NCI-H1092 (cell line): ENCODE measurements at regions not wholly inside any gene's neighbourhood (a gene's known extent, or its start where the extent isn't known, plus 50 kb on each side); places are given as distances from the start of the nearest gene placed in this dataset.
A peak's percentile ranks its signal among the peaks of the same experiment; 100 is the strongest.

Experiments
- DNase-seq: peaks from one replicate; lab custom pipeline; 2025; lab: John Stamatoyannopoulos, UW

DNA sequence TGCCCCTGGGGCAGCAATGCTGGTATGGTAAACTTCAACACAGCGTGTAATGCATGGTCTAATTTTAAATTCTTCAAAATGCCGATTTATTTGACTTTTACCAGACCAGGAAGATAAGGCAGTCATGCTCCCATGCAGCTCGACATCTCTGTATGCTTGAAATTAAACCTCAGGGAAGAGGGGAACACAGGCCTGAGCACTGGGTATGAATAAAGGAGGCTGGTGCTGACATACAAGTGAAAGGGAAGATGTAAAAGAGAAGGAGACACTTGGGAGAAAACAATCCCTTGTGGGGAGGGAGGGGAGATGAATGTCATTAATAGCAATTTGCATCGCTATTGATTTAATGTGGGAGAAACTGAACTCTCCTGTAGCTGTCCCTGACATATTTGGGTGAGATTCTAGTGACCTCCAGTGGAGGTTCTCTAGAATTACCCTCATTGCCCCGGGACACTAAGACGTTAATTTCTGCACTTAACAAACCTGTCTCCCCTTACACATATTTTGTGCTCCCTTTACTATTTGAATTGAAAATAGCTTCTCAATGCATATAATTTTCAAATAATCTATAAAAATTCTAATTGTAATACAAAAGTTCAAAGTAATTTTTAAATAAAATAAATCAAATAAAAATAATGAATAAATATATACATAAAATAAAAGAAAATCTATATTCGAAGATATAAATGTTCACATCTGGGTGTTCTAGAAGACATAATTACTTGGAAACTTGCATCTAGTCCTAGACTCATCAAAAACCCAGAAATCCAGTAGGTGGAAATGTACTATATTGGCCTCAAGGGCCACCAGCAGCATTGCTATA is 283.1 kb downstream of the LMX1A start:
- peak; percentile 22 for DNase-seq

DNA sequence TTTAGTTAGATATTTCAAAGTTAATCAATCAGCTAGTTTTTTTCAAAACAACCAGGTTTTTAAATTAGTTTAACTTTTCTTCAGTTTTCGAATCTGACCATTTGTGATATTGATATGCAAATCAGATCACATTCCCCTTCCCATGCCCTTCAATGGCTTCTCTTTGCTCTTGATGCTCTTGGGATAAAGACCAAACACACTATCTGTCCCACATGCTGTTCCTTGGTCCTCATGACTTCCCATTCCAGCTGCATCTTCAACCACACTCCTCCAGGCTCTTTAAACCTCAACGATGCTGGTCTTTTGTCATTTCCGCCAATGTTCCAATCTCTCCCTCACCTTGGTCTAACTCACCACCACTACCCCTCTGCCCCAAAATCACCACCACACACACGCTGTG is 285.8 kb downstream of the LMX1A start:
- no peak for DNase-seq

DNA sequence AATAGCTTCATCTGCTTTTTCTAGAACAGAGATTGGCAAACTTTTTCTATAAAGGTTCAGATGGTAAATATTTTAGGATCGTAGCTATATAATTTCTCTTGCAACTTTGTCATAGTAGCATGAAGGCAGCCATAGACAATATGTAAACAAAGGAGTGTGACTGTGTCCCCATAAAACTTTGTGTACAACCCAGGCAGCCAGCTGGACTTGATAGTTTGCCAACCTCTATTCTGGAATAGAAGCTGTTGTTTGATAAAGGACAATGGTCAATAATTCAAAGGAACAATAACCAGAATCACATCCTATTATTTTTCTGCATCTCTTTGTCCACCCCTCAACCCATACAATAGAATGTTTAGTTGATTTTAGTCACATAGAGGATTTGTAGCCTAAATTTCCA is 286.7 kb downstream of the LMX1A start:
- DNase-seq: peak; percentile 33

DNA sequence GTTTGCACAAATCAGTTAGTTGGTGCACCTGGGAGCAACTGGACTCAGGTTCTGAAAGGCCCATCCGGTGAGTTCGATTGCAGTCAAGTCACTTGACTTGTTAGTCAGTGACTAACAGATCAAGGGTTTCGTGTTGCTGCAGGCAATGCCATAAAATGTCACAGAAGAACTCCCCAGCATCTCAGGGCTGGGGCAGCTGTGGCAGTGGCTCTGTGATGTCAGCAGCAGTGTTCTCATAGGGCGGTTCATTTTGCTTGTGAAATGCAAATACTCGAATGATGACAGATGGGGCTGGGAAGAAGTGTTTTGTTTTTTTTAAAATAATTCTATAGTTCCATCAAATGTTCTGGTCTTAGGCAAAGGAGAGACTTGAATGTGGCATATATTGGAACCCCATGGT is 287.8 kb downstream of the LMX1A start:
- DNase-seq: no peak

DNA sequence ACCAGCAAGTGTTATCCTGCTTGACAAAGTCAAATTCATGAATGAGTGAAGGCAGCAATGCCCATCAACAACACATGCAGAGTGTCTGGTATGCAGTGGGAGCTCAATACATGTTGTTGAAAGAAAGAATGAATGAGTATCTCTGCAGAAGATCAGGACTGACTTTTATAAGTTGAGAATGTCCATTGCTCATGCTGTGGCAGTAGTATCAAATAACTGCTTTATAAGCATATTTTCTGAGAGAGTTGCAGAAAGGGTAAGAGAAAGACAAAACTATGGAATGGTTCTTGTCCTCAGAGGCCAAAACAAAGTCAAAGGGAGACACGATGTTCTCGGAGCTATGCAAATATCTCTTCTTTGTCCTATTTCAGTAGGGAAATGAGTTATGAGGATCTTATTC is 288.7 kb downstream of the LMX1A start:
- DNase-seq: no peak

DNA sequence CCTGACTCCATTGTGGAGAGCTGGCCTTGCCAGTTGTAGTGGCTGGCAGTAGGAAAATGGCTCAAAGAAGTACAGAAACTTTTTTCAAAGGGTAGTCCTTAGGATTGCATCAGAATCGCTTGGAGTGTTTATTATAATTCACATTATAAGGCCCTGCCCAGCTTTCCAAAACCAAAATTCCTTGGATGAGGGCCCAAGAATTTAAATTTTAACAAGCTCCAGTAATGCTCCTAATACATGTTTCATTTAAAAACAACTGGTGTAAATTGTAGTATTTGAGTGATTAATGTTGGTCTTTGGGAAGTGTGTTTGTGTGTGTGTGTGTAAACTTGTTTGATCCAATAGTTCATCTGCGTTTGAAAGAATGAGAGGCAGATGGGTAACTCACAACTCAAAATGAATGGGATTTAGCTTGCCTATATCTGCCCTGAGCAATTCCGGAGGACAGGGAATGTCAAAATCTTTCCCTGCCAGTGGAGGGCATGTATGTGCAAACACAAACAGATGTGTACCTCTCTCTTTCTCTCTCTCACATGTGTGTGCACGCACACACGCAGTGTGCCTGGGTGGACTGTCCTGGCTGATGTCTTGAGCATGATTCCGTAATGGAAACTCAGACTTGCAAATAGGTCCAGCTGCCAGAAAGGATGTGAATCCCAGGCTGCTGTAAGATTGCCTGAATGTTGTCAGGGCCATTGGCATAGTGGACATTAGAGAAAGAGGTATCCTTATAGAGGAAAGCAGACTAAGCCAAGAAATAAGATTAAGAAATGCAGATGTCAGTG is 293.1 kb downstream of the LMX1A start:
- no peak for DNase-seq

DNA sequence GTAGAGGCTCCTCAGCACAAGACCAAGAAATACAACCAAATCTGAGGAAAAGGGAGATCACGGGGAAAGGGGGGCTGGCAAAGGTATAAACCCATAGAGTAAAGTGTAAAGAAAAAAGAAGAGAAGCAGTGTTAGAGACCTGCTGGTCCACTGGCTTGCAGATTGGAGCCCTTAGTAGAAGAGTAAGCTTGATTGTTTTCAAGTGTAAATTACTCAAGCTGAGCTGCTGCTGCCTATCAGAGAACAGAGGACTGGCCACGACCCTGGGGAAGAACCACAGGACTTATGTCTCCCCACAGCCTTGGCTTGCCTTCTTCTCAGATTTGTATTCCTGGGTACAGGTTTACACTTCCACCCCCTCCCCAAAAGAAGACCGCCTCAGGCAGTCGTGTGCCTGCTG is 294.2 kb downstream of the LMX1A start:
- no peak for DNase-seq

DNA sequence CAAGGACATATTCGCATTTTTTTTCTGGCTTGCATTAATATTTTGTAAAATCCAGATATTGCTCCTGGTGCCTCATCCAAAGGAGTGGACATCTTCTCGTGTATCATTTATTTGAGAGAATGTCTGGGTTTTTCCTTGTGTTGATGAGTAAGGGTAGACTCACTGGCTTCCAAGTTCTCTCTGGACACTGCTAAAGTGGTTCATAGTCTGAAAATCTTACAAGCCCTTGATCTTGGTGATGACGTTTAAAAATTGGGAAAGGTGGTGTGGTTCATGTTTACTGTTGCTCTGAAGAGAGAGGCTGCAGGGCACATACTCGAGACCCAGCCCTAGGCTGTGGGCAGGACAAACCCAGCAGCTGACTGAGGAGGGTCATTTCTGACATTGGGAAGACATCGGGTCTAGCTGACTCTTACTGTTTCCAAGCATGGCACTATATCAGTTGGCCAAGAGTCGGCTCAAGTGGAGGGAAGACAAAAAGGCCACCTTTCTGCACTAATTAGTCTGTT is 296.2 kb downstream of the LMX1A start:
- DNase-seq: no peak

DNA sequence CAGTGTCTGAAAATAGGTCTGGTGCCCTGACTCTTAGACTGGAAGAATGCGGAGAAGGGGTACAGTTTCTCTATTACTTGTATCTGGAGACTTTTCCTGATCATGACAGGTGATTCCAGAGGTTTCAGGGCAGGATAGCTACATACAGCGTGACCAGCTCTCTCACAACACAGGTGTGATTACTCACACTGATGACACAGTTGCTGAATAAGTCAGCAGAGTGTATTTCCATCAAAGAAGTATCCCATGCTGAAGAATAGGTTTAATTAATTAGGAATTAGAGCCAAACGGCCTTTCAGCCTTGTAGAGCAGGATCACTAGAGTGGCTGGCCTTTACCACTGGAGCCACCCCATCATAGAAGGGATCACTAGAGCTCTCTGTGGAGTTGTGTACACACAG is 298.6 kb downstream of the LMX1A start:
- no peak for DNase-seq

DNA sequence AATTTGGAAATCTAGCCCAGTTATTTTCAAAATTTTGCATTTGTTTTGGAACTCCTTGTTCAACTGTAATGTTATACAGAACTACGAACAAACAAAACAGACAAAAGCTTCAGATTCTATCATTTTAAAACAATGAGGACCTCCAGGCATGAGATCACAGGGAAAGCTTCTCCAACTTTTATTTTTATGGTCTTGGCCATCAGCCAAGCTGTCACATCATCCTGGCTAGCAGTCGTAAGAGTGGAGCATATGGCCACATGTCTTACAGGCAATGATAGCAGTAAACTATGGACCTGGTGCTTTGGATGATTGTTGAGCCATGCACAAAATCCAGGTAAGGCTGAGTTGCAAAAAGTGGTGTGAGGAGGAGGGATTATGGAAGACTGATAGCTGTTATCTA is 299.6 kb downstream of the LMX1A start:
- no peak for DNase-seq

DNA sequence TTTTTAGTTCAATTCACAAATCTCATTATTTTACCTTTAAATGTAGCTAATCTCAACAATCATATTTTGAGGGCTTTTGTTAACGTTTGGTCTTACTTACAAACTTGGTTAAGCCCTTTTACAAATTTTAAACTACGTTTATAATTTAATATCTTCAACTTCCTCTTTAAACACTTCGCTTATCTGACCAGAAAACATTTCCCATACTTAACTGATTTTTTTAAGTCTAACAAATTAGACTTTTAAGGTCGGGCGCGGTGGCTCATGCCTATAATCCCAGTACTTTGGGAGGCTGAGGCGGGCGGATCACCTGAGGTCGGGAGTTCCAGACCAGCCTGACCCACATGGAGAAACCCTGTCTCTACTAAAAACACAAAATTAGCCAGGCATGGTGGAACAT is 300.9 kb downstream of the LMX1A start:
- no peak for DNase-seq

DNA sequence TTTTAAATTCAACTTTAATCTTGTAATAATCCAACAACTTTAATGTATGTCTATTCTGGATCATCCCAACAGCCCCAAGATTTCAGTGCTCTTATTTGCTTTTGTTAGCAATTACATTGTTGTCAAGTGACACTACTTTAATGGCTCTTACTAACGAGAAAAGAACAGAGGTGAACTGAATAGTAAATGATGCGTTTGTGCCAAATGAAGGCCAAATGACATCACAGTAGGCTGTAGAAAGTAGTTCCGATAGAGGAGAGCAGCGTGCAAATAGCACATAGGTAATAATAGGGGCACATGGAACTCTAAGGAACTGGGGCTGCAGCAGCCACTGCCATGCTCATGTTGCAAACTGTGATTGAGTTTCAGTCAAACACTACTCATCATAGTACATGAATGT is 301.9 kb downstream of the LMX1A start:
- no peak for DNase-seq

DNA sequence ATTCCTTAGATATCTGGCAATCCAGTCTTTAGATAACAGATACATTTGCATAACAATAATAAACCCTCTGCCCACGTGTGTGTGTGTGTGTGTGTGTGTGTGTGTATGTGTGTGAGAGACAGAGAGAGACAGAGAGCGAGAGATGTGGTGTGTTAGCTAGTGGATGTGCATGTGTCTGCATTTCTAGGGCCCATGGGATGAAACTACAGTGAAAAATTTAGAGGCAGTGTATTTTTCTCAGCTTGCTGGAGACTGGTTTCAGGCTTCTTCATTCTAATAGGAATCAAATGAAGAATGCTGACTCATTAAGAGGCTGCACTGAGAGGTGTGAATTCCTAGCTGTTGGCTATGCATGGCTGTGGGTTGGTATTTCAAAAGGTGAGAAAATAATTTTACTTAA is 303.2 kb downstream of the LMX1A start:
- no peak for DNase-seq

DNA sequence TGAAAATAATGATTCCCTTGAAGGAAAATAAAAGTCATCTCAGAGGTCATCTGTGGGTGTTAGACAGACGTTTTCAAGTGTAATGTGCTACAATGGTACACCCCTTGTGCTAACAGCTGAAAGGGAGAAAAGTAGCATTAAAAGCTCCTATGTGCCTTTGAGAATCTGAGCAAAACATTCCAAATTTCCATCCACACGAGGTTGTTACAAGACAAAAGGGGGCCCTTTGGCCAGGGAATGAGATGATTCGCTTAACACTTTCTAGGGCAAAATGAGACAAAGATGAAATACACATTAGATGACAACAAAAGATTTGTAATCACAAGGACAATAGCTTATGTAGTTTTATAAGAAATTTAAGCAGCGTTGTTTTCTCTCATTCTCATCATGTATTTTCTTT is 303.6 kb downstream of the LMX1A start:
- no peak for DNase-seq

DNA sequence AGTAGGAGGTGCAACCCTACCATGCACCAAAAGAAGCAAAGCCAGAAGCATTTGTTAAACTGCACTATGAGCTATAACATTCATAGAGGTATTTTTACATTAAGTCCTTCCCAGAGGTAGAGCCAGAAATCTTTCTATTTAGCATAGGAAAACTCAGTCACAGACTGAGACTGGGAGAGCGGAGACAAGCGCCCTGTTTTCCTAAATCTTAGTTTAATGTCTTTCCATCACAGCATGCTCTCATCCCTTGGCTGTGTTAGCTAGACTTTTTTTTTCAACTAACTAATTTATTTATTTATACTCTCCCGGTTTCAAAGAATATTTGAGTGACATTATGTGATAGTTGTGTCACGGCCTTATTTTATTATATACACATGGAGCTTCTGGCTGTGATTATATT is 304.1 kb downstream of the LMX1A start:
- no peak for DNase-seq

DNA sequence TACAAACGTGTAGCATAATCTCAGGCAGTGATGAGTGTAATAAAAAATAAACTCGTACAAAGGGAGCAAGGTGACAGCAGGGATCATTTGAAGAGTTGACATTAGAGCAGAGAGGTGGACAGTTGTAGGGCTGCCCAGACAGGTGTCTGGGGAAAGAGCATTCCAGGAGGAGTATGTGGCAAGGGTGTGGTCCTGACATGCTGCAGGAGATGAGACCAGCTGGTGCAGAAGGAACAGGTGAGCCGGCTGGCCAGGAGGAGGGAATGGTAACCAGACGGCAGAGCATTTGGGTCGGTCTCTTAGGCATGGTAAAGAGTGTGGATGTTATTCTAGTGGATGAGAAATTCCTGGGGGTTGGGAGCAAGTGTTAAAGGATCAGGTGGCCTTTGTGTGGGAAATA is 306.3 kb downstream of the LMX1A start:
- no peak for DNase-seq

DNA sequence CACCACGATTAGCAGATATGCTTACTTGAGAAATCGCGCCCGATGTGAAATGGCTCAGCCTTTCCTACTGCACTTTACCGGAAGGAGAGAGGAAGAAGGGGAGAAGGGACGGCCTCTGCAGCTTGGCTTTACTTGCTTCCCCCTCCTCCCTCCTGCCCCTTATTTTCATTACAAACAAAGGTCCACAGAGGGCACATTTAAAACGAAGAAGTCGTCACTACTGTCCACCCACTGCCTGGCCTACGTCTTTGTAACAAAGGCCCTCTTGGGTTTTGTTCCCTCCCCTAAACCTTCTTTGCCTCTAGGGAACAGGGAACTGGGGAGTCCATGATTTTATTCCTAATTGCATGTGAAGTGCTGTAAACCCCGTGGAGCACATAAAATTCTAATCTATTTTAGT is 308.5 kb downstream of the LMX1A start:
- no peak for DNase-seq

DNA sequence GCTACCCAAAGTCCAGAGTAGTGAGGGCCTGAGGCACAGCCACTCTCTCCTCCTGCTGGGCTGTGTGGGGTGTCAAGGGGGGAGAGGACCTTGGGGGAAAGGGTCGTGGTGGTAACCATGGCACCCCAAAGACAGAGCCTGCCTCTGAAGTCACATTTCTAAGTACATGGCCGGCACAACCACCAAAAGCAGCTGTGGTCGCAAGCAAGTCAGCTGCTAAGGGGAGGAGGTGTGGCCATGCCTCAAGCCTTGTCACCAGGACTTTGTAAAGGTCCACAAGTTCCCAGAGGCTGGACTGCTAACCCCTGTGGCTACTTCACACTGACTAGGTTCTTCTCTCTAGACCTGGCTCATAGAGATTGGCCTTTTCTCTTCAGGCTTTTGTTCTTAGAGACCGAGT is 310.6 kb downstream of the LMX1A start:
- DNase-seq: no peak

DNA sequence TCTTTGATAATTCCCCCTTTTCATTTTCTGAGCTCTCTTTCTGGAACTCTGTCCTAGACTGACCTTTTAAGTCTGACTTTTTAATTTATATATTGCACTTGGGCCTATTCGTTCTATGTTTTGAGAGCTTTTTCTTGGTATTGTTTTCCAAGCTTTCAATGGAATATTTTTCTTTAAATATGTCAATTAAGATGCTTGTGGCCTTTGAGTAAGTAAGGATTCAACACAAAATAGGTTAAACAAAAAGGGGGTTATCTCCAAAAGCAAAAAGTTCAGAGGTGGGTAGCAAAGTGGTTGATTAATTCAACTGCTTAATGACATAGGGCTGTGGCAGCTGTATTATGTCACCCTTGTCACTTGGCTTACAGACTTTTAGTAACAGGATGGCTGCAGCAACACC is 315.9 kb downstream of the LMX1A start:
- no peak for DNase-seq

DNA sequence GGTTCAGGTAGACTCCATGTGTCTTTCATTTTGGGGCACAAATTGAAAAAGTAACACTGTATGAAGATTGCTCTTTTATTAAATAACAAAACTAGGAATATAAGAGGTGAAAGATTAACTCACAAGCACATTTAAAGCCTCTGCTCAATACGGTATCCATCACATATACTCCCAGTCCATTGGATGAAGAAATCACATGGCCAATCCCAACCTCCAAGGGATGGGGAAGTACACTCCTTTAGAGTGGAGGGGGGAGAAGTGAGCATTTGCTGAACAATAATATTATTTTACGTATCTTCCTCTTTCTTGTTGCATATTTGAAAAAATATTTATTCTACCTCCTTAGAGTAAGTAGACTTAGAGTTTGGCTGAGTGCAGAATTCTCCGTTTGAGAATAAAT is 316.5 kb downstream of the LMX1A start:
- no peak for DNase-seq

DNA sequence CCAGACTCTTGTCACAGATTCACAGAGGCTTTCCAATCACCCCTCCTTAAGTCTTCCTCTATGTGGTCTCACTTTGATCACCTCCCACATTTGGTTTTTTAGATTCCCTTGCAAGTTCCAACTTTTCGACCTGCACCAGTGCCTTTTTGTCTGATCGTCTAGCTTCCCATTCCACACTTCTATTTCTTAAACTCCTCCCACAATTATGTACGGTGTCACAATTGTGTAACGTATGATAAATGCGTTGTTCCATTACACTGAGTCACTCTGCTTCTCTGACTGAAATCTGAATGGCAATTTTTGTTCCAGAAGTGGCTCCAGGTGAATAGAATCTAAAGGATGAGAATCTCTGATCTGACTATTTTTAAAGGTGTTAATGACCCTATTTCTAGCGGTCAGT is 320.1 kb downstream of the LMX1A start:
- no peak for DNase-seq

DNA sequence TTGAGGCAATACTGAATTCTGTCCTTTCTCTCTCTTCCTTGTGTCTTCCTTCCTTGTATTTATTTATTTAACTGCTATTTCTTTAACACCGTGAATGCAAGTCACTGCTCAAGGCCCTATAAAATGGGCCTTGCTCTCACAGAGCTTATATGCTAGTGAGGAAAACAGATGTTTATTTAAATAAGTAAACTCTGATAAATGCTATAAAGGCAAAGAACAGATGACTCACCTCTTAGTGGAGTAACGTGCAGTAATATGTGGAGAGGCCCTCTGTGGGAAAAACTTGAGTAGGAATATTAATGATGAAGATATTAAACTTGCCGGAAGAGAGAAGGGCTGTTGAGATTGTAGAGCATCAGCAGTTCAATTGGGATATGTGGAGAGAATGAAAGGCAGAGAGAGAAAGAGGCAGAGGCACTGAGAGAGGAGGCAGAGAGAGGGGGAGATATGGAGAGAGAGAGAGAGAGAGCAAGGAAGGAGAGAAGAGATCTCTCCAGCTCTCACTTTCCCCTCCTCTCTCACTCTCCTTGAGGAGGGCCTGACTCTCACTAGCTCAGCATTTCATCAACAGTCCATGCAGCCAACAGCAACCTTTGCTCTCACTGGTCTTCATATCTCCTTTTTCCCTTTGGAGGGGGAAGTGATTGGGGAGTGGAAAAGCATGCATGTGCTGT is 322.2 kb downstream of the LMX1A start:
- no peak for DNase-seq

DNA sequence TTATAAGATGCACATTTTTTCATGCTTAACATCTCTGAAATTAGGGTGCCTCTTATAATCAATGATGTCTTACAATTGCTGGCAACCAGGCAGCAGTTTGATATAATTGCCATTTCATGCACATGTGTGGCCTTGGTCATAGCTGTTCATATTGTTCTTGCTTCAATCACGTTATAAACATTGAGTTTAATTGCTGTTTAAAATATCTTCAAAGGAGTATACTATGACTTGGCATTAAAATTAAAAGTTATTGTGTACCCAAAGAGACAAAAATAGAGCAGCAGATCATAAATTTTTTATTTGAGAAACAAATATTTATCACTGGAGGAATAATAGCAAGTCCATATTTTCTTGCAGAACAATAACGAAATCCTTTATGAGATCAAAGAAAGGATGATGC is 325.5 kb downstream of the LMX1A start:
- no peak for DNase-seq
